Hepatocyte (in vitro differentiated cells): ENCODE measurements at regions not wholly inside any gene's neighbourhood (a gene's known extent, or its start where the extent isn't known, plus 50 kb on each side); places are given as distances from the start of the nearest gene placed in this dataset.

Experiments
- DNase-seq: peaks from one replicate; pipeline ENCODE4 v3.0.0-alpha.2; 2016; ENCODE audit warnings: low spot score
- H2AFZ ChIP-seq: fragments of 200-600 bp; sonication (generic); 2 replicates; pipeline ENCODE4 v1.6.0; 2016; ENCODE audit warnings: antibody characterized with exemption, mild to moderate bottlenecking
- H3K27ac ChIP-seq: fragments of 200-600 bp; sonication (generic); 2 replicates; pipeline ENCODE4 v1.5.1; 2016; ENCODE audit warnings: mild to moderate bottlenecking
- H3K27me3 ChIP-seq: fragments of 200-600 bp; sonication (generic); 2 replicates; pipeline ENCODE4 v1.6.1; 2016
- H3K36me3 ChIP-seq: fragments of 200-600 bp; sonication (generic); replicated peaks from 2 replicates; pipeline ENCODE4 v1.5.1; 2016; ENCODE audit warnings: low read depth; ENCODE audit not compliant: insufficient read depth
- H3K4me1 ChIP-seq: fragments of 200-600 bp; sonication (generic); 2 replicates; pipeline ENCODE4 v1.5.1; 2016; ENCODE audit warnings: mild to moderate bottlenecking, moderate library complexity; ENCODE audit not compliant: insufficient read depth
- H3K4me2 ChIP-seq: fragments of 200-600 bp; sonication (generic); 2 replicates; pipeline ENCODE4 v1.6.0; 2016
- H3K4me3 ChIP-seq: fragments of 200-600 bp; sonication (generic); 2 replicates; pipeline ENCODE4 v1.5.1; 2016; ENCODE audit warnings: mild to moderate bottlenecking
- H3K79me2 ChIP-seq: fragments of 200-600 bp; sonication (generic); 2 replicates; pipeline ENCODE4 v1.6.0; 2017; ENCODE audit warnings: mild to moderate bottlenecking
- H3K9me2 ChIP-seq: fragments of 200-600 bp; sonication (generic); replicated peaks from 2 replicates; pipeline ENCODE4 v1.6.0; 2017; ENCODE audit warnings: mild to moderate bottlenecking; ENCODE audit not compliant: insufficient read depth
- H3K9me3 ChIP-seq: fragments of 200-600 bp; sonication (generic); 2 replicates; pipeline ENCODE4 v1.5.1; 2016; ENCODE audit warnings: low read depth, mild to moderate bottlenecking
- H4K20me1 ChIP-seq: fragments of 200-600 bp; sonication (generic); 2 replicates; pipeline ENCODE4 v1.6.0; 2016; ENCODE audit warnings: mild to moderate bottlenecking; ENCODE audit not compliant: insufficient read depth, poor library complexity, severe bottlenecking
- CTCF ChIP-seq: fragments of 200-600 bp; sonication (generic); IDR thresholded peaks from 2 replicates; pipeline ENCODE4 v1.5.1; 2016; ENCODE audit warnings: antibody characterized with exemption, mild to moderate bottlenecking; ENCODE audit not compliant: poor library complexity
- EZH2 ChIP-seq: fragments of 200-600 bp; sonication (generic); IDR thresholded peaks from 2 replicates; pipeline ENCODE4 v1.6.1; 2016; ENCODE audit warnings: antibody characterized with exemption, mild to moderate bottlenecking, borderline replicate concordance
- EZH2phosphoT487 ChIP-seq: fragments of 200-600 bp; sonication (generic); IDR thresholded peaks from one replicate; pipeline ENCODE4 v1.6.1; 2018; ENCODE audit warnings: antibody characterized with exemption, mild to moderate bottlenecking, low read depth, moderate library complexity; ENCODE audit not compliant: unreplicated experiment, severe bottlenecking
- whole genome bisulfite sequencing: methylation state at CpG from one replicate; pipeline ENCODE4 v1.1.6; 2016; ENCODE audit warnings: low lambda C conversion rate; ENCODE audit errors: missing lambda C conversion rate; 5-methylcytosine and 5-hydroxymethylcytosine counted together

DNA sequence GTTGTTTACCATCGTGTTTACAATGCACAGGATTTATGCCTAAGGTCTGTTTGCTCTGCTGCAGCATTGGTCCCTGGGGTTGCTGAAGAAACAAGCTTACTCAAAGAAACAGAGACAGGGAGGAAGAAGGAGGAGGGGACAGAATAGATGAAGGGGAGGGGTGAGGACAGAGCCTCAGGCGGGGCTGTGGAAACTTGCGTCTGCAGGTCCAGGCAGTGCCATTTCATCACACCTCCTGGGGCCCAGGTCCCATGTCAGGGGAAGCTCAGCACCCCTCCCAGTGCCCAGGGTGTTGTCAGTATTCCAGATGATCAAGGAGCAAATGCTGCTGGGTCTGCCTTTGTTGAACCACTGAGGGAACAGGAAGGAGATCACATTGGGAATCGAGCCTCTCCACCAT is 1406.8 kb downstream of the TBC1D22A start:
- Histone ChIP-seq H3K27me3 (peaks cover 2% of the 10 kb centered on the region), H3K9me3 (no peaks in the 10 kb centered on the region), H3K79me2 (no peaks in the 10 kb centered on the region), H3K9me2 (no peaks in the 10 kb centered on the region), H3K4me3 (no peak overlapping the region), H3K27ac (no peak overlapping the region), H3K36me3 (no peaks in the 10 kb centered on the region), H3K4me1 (no peaks in the 10 kb centered on the region), H3K4me2 (no peak overlapping the region), H2AFZ (no peak overlapping the region), H4K20me1 (no peaks in the 10 kb centered on the region)
- no peak for DNase-seq
- TF ChIP-seq EZH2phosphoT487 (no peak), EZH2 (no peak), CTCF (no peak)
- 64% methylated on average over 4 of the region's 4 CpGs for WGBS

DNA sequence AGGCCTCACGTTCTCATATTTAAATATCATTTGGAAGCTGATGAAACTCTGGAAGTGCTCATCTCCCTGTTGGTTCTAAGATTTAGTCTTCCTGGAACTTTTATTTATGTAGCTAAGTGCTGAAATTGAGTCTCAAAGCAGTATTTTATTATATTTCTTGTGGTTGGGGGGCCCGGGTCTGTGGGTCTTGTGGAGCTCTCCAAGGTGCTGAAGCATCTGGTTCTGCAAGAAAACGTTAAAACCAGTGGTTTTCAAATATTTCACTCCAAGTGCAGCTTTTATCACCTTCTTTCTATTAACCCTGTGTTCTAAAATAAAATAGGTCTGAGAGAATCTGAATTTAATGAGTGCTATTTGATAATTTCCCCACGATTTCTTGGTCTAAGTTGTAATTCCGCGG is 1404.8 kb downstream of the TBC1D22A start:
- Histone ChIP-seq H3K9me3 (no peaks in the 10 kb centered on the region), H4K20me1 (no peaks in the 10 kb centered on the region), H3K79me2 (no peaks in the 10 kb centered on the region), H2AFZ (no peak overlapping the region), H3K27ac (no peak overlapping the region), H3K9me2 (no peaks in the 10 kb centered on the region), H3K4me1 (no peaks in the 10 kb centered on the region), H3K27me3 (no peaks in the 10 kb centered on the region), H3K4me3 (no peak overlapping the region), H3K4me2 (no peak overlapping the region), H3K36me3 (no peaks in the 10 kb centered on the region)
- WGBS, result 54% methylated on average over 6 of the region's 6 CpGs
- no peak for DNase-seq
- TF ChIP-seq CTCF (no peak), EZH2 (no peak), EZH2phosphoT487 (no peak)

- Histone ChIP-seq H3K9me3 (no peaks in the 10 kb centered on the region), H3K27me3 (no peaks in the 10 kb centered on the region), H3K4me1 (no peaks in the 10 kb centered on the region), H4K20me1 (no peaks in the 10 kb centered on the region), H3K36me3 (no peaks in the 10 kb centered on the region), H3K27ac (no peak overlapping the region), H3K4me2 (no peak overlapping the region), H3K79me2 (no peaks in the 10 kb centered on the region), H3K4me3 (no peak overlapping the region), H3K9me2 (no peaks in the 10 kb centered on the region), H2AFZ (no peak overlapping the region)
- no peak for DNase-seq
- TF ChIP-seq EZH2phosphoT487, result no peak
- no peak for TF ChIP-seq CTCF
- WGBS, result 83% methylated on average over 4 of the region's 4 CpGs
Measured at GRCh38 chr22:48161298-48161697, 1398.8 kb downstream of the TBC1D22A start.

DNA sequence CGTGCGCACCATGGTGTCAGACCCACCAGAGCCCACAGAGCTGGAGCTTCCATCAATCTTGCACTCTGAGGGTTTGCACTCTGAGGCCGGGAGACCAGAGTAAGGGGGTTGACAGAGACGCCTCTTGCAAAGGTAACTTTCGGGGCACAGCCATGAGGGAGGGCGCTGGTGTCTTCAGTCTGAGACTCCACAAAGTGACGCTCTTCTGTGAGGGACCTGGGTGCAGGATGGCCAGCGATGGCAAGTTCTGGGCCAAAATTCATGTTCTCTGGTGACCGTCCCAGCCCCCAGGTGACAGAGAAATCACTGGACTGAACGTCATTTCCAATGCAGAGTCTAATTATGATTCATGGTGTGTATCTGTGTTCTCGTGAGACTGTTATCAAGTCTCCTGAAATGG is 1395.2 kb downstream of the TBC1D22A start:
- TF ChIP-seq CTCF, result no peak

More for the DNA sequence above, 1395.2 kb downstream of the TBC1D22A start:
- Histone ChIP-seq H2AFZ (no peak overlapping the region), H3K9me2 (no peaks in the 10 kb centered on the region), H3K27ac (no peak overlapping the region), H3K4me3 (no peak overlapping the region), H3K4me1 (no peaks in the 10 kb centered on the region), H3K27me3 (no peaks in the 10 kb centered on the region), H3K9me3 (no peaks in the 10 kb centered on the region), H3K36me3 (no peaks in the 10 kb centered on the region), H3K79me2 (no peaks in the 10 kb centered on the region), H3K4me2 (no peak overlapping the region), H4K20me1 (no peaks in the 10 kb centered on the region)
- DNase-seq, result no peak
- 95% methylated on average over 11 of the region's 11 CpGs for WGBS
